ENCODE measurements at regions not wholly inside any gene's neighbourhood (a gene's known extent, or its start where the extent isn't known, plus 50 kb on each side); places are given as distances from the start of the nearest gene placed in this dataset.

DNA sequence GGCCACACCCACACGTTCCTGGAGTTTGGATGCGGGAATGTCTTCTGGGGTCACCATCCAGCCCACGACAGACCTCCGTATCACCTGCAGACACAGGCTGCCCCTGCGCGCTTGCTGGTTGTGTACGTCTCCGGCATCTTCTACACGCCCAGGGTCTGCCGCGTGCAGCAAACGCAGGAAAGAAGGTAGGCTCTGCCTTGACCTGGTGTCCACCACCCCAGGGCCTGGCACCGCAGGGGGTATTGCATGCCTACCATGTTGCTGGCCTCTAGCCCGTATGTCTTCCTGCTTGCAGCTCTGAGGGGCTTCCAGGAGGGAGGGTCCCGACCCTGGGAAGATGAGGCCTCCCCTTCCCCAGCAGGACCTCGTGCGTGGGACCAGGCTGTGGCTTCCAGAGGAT, 298.8 kb upstream of the IRX4 start:
- no peaks in the 10 kb centered on the region for H3K27me3 ChIP-seq
- DNase-seq (ENCODE audit: low spot score) = no peak
- no peak for TF ChIP-seq CTCF (IDR thresholded peaks at IDR 0.05)

GRCh38 chr5:2181149-2181548, 298.4 kb upstream of the IRX4 start:
- no peak overlapping the region for H3K4me3 ChIP-seq
- no peak overlapping the region for H3K27ac ChIP-seq
- H3K36me3 ChIP-seq = no peaks in the 10 kb centered on the region
- no peak for TF ChIP-seq CTCF (IDR thresholded peaks at IDR 0.05)
- H3K4me1 ChIP-seq = no peaks in the 10 kb centered on the region
- no peaks in the 10 kb centered on the region for H3K27me3 ChIP-seq
- no peak for DNase-seq (ENCODE audit: low spot score)
- no peaks in the 10 kb centered on the region for H3K9me3 ChIP-seq

More for the DNA sequence above, 298.8 kb upstream of the IRX4 start:
- no peaks in the 10 kb centered on the region for H3K9me3 ChIP-seq
- no peak overlapping the region for H3K27ac ChIP-seq
- H3K4me1 ChIP-seq = no peaks in the 10 kb centered on the region
- H3K4me3 ChIP-seq = no peak overlapping the region
- no peaks in the 10 kb centered on the region for H3K36me3 ChIP-seq

DNA sequence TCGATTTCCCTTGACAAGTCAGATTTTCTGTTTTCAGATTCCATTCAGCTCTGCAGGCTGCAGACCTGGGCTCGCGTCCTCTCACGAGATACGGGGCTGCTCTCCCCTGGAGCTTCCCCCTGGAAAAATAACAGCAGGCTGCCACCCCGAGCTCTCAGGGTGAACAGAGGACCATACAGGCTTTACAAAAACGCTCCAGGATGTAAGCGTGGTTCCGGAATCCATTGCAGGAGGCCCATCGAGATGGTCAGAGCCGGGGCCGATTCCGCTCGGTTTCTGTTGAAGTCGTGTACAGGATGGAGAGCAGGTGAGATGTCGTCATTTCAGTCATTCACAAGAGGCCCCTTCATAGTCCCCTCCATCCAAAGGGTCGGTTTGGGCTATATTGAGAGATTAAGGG, 297.7 kb upstream of the IRX4 start:
- no peak for TF ChIP-seq CTCF (IDR thresholded peaks at IDR 0.05)
- no peaks in the 10 kb centered on the region for H3K27me3 ChIP-seq

GRCh38 chr5:2179861-2180260, 297.1 kb upstream of the IRX4 start:
- DNase-seq (ENCODE audit: low spot score) = no peak
- no peaks in the 10 kb centered on the region for H3K4me1 ChIP-seq
- no peak for TF ChIP-seq CTCF (IDR thresholded peaks at IDR 0.05)
- no peaks in the 10 kb centered on the region for H3K27me3 ChIP-seq
- no peak overlapping the region for H3K4me3 ChIP-seq
- no peak overlapping the region for H3K27ac ChIP-seq
- H3K9me3 ChIP-seq = no peaks in the 10 kb centered on the region
- H3K36me3 ChIP-seq = no peaks in the 10 kb centered on the region

More for the DNA sequence above, 297.7 kb upstream of the IRX4 start:
- H3K36me3 ChIP-seq = no peaks in the 10 kb centered on the region
- H3K27ac ChIP-seq = no peak overlapping the region
- no peaks in the 10 kb centered on the region for H3K9me3 ChIP-seq
- DNase-seq (ENCODE audit: low spot score) = no peak
- H3K4me3 ChIP-seq = no peak overlapping the region
- no peaks in the 10 kb centered on the region for H3K4me1 ChIP-seq

DNA sequence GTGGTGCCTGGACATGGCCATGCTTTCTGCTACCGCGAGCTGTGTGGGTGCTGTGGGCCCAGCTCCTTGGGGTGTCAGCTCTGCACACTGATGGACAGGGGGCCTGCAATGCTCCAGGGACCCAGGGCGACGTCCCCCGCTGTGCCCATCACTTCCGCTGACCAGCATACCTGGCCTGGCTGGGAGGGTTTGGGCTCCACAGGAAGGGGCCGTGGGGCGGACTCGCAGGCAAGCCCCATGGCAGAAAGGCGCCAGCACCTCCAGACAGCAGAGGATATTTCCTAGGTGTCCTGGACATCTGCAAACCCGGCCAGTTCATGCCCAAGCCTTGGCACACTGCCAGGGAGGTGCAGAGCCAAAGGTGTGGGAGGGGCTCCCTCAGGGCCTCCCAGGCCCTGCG, 295.8 kb upstream of the IRX4 start:
- H3K36me3 ChIP-seq = no peaks in the 10 kb centered on the region
- H3K9me3 ChIP-seq = no peaks in the 10 kb centered on the region
- TF ChIP-seq CTCF (IDR thresholded peaks at IDR 0.05) = no peak
- no peaks in the 10 kb centered on the region for H3K4me1 ChIP-seq
- H3K4me3 ChIP-seq = no peak overlapping the region
- H3K27ac ChIP-seq = no peak overlapping the region
- DNase-seq (ENCODE audit: low spot score) = no peak
- H3K27me3 ChIP-seq = no peaks in the 10 kb centered on the region

DNA sequence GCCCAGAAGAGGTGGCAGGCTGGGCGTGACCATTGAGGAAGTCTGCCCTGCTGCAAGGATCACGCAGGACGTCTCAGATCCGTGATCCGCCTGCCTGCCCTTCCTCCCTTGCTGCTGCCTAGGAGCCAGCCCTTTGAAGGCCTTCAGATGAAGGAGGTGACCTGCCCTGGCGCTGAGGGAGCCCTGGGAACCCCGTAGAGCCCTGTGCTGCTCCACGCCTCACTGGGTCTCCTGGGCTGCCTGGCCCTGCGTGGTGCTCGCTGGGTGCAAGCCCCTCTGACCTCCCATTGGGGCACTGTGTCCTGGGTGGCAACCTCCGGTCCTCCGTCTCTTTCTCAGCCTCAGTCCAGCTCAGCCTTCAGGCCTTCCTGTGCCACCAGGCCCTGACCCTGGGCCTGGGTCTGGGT, 295.3 kb upstream of the IRX4 start:
- Histone ChIP-seq H3K9me3 (no peaks in the 10 kb centered on the region), H3K4me1 (no peaks in the 10 kb centered on the region), H3K36me3 (no peaks in the 10 kb centered on the region), H3K4me3 (no peak overlapping the region), H3K27ac (no peak overlapping the region), H3K27me3 (no peaks in the 10 kb centered on the region)
- no peak for TF ChIP-seq CTCF (IDR thresholded peaks at IDR 0.05)
- DNase-seq (ENCODE audit: low spot score) = no peak
